ENCODE measurements at regions not wholly inside any gene's neighbourhood (a gene's known extent, or its start where the extent isn't known, plus 50 kb on each side); places are given as distances from the start of the nearest gene placed in this dataset.

DNA sequence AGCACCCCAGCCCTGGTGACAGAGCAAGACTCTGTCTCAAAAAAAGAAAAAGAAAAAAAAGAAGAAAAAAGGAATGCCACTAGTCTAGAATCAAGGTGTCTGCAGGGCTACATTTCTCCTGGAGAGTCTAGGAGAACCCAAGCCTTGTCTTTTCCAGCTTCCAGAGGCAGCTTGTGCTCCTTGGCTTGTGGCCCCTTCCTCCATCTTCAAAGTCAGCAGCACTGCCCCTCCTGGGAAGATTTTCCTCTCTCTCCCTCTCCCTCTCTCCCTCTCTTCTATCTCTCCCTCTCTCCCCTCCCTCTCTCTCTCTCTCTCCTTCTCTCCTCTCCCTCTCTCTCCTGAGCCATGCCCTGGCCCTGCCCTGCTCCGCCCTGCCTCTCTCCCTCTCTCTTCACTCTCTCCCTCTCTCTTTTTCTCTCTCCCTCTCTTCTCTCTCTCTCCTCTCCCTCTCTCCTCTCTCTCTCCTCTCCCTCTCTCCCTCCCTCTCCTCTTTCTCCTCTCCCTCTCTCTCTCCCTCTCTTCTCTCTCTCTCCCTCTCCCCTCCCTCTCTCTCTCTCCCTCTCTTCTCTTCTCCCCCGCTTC lies 97.7 kb upstream of the FGF3 start:
- Histone ChIP-seq H3K4me1 (peaks cover 8% of the 10 kb centered on the region; the same call in 1 of the 3 replicates), H3K4me2 (no peak overlapping the region), H3K4me3 (no peak overlapping the region), H3K27ac (no peak overlapping the region), H3K9me3 (peaks cover 3% of the 10 kb centered on the region; the same call in 1 of the 3 replicates)
- WGBS (ENCODE audit: missing lambda C conversion rate): no CpG with 5 or more reads among the region's 2 CpGs
- TF ChIP-seq RFX5 (IDR thresholded peaks at IDR 0.05): no peak
- no peak for TF ChIP-seq HDAC2 (IDR thresholded peaks at IDR 0.05)
- no peak for TF ChIP-seq SMC3 (IDR thresholded peaks at IDR 0.05)
- no peak for TF ChIP-seq TP53 (CRISPR knock-in tag; IDR thresholded peaks at IDR 0.05)
- TF ChIP-seq, protein P1, sequence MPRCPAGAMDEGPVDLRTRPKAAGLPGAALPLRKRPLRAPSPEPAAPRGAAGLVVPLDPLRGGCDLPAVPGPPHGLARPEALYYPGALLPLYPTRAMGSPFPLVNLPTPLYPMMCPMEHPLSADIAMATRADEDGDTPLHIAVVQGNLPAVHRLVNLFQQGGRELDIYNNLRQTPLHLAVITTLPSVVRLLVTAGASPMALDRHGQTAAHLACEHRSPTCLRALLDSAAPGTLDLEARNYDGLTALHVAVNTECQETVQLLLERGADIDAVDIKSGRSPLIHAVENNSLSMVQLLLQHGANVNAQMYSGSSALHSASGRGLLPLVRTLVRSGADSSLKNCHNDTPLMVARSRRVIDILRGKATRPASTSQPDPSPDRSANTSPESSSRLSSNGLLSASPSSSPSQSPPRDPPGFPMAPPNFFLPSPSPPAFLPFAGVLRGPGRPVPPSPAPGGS (IDR thresholded peaks at IDR 0.05): no peak
- no peak for TF ChIP-seq KDM1A (IDR thresholded peaks at IDR 0.05; ENCODE audit: low read depth)
- no peak for TF ChIP-seq EHMT2 (IDR thresholded peaks at IDR 0.05; ENCODE audit: low read depth)
- TF ChIP-seq JUNB (IDR thresholded peaks at IDR 0.05): no peak
- TF ChIP-seq POLR2AphosphoS2 (conservative IDR thresholded peaks at IDR 0.05; ENCODE audit: low read length): no peak
- TF ChIP-seq ZFP36 (IDR thresholded peaks at IDR 0.05; ENCODE audit: borderline replicate concordance, partially characterized antibody): no peak
- no peak for TF ChIP-seq CBX2 (IDR thresholded peaks at IDR 0.05; ENCODE audit: borderline replicate concordance, low read depth)
- TF ChIP-seq POLR2A (IDR thresholded peaks at IDR 0.05; ENCODE audit: low read length): no peak
- no peak for TF ChIP-seq RCOR1 (IDR thresholded peaks at IDR 0.05; ENCODE audit: low read depth, low read length)
- no peak for TF ChIP-seq NPAS2 (CRISPR knock-in tag; IDR thresholded peaks at IDR 0.05; ENCODE audit: borderline replicate concordance)
- TF ChIP-seq RAD21 (conservative IDR thresholded peaks at IDR 0.05 in 1 of 2, IDR thresholded peaks at IDR 0.05 in 1 of 2): no peak
- TF ChIP-seq HOXB13 (CRISPR knock-in tag; IDR thresholded peaks at IDR 0.05; ENCODE audit: low read depth): no peak
- ChIA-PET POLR2A (no interaction called here), CTCF (interaction anchor here (0.7 to 10.5 kb wide), 13 partner anchors 12 to 286 kb away, joined by 3 to 233 read pairs (median 6); partner anchors contain the start of gene FADD)
- ATAC-seq (no peak), DNase-seq (ENCODE audit: low read depth in 1 of 2, low spot score in 1 of 2) (no peak), FAIRE-seq (no peak)

DNA sequence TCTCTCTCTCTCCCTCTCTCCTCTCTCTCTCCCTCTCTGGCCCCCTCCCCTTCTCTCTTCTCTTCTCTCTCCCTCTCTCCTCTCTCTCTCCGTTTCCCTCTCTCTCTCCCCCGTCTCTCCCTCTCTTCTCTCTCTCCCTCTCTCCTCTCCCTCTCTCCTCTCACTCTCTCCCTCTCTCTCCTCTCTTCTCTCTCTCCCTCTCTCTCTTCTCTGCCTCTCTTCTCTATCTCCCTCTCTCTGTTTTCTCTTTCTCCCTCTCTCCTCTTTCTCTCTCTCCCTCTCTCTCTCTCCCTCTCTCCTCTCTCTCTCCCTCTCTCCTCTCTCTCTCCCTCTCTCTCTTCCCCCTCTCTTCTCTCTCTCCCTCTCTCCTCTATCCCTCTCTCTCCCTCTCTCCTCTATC lies 98.3 kb upstream of the FGF3 start:
- H3K4me3 ChIP-seq: no peak overlapping the region
- H3K4me2 ChIP-seq: no peak overlapping the region
- H3K27ac ChIP-seq: no peak overlapping the region
- POLR2A ChIA-PET: interaction anchor here (0.6 kb wide), 1 partner anchor 17 kb away, joined by 7 read pairs; no protein-coding TSS in a partner anchor
- CTCF ChIA-PET: interaction anchor here (1.0 to 8.0 kb wide), 15 partner anchors 8 to 287 kb away, joined by 3 to 127 read pairs (median 6); partner anchors contain the start of gene FADD
- WGBS (ENCODE audit: missing lambda C conversion rate): 27% methylated on average over 2 of the region's 2 CpGs
- H3K9me3 ChIP-seq: peaks cover 3% of the 10 kb centered on the region; the same call in 1 of the 3 replicates
- FAIRE-seq (no peak), ATAC-seq (no peak), DNase-seq (ENCODE audit: low read depth in 1 of 2, low spot score in 1 of 2) (no peak)
- peaks cover 8% of the 10 kb centered on the region; the same call in 1 of the 3 replicates for H3K4me1 ChIP-seq
- TF ChIP-seq POLR2A (IDR thresholded peaks at IDR 0.05; ENCODE audit: low read length): no peak

DNA sequence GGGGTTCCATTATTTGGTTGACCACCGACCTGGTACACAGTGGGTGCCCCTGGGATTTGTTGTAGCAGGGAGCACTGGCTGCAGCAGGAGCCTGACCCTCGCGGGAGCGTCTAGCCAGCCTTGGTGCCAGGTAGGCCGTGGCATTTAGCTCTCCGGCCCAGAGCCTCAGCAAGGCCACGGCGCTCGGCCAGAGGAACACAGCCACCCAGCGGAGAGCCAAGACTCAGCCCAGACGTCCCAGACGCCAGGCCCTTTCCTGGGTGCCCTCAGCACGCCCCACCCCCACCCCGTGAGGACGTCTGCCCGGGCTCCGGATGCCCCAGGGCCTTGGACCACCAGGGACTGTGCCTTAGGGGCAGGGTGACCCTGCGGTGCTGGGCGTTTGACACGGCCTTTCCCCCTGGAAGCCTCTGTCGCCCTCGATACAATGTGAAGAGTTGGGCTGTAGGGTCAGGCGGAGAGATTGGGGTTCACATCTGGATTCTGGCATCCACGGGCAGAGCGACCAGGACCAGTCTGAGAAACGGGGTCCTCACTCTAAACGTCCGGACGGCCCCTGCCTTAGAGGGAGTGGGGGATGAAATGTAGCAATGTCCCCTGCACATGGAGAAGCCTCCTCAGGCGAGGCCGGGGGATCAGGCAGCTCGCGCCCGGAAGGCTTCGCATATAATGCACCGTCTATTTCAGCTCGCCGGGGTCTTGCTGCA lies 99.2 kb upstream of the FGF3 start:
- ATAC-seq (peak in 1 of 2 experiments; percentile 7; a peak in 3 of 6 replicates), FAIRE-seq (no peak)
- H3K4me1 ChIP-seq: peaks cover 8% of the 10 kb centered on the region; the same call in 1 of the 3 replicates

More for the DNA sequence above, 99.2 kb upstream of the FGF3 start:
- Histone ChIP-seq H3K4me2 (peak overlapping the region; percentile 71), H3K27ac (no peak overlapping the region), H3K4me3 (no peak overlapping the region), H3K9me3 (peaks cover 3% of the 10 kb centered on the region; the same call in 1 of the 3 replicates)
- WGBS (ENCODE audit: missing lambda C conversion rate): 36% methylated on average over 20 of the region's 38 CpGs
- no peak for DNase-seq (ENCODE audit: low read depth in 1 of 2, low spot score in 1 of 2)
- TF ChIP-seq JUNB (IDR thresholded peaks at IDR 0.05): no peak
- no peak for TF ChIP-seq EHMT2 (IDR thresholded peaks at IDR 0.05; ENCODE audit: low read depth)
- peak; percentile 97 to 99; a peak in 1 of 4 replicates for TF ChIP-seq CEBPB (IDR thresholded peaks at IDR 0.05)
- TF ChIP-seq, protein P2, sequence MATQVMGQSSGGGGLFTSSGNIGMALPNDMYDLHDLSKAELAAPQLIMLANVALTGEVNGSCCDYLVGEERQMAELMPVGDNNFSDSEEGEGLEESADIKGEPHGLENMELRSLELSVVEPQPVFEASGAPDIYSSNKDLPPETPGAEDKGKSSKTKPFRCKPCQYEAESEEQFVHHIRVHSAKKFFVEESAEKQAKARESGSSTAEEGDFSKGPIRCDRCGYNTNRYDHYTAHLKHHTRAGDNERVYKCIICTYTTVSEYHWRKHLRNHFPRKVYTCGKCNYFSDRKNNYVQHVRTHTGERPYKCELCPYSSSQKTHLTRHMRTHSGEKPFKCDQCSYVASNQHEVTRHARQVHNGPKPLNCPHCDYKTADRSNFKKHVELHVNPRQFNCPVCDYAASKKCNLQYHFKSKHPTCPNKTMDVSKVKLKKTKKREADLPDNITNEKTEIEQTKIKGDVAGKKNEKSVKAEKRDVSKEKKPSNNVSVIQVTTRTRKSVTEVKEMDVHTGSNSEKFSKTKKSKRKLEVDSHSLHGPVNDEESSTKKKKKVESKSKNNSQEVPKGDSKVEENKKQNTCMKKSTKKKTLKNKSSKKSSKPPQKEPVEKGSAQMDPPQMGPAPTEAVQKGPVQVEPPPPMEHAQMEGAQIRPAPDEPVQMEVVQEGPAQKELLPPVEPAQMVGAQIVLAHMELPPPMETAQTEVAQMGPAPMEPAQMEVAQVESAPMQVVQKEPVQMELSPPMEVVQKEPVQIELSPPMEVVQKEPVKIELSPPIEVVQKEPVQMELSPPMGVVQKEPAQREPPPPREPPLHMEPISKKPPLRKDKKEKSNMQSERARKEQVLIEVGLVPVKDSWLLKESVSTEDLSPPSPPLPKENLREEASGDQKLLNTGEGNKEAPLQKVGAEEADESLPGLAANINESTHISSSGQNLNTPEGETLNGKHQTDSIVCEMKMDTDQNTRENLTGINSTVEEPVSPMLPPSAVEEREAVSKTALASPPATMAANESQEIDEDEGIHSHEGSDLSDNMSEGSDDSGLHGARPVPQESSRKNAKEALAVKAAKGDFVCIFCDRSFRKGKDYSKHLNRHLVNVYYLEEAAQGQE (IDR thresholded peaks at IDR 0.05): no peak
- ChIA-PET POLR2A (interaction anchor here (0.6 to 1.0 kb wide), 2 partner anchors 16 to 273 kb away, joined by 3 to 7 read pairs; no protein-coding TSS in a partner anchor), CTCF (interaction anchor here (0.5 to 8.0 kb wide), 61 partner anchors 9 to 668 kb away, joined by 3 to 127 read pairs (median 4); partner anchors contain the start of gene FADD)

Measured in A549 (cell line).